GM12878 (cell line): ENCODE measurements at regions not wholly inside any gene's neighbourhood (a gene's known extent, or its start where the extent isn't known, plus 50 kb on each side); places are given as distances from the start of the nearest gene placed in this dataset.

Experiments used
- ATAC-seq: fragments of 200-7000 bp; cut with Tn5 transposase; 3 replicates; pipeline ENCODE4 v1.9.1; 2020; ENCODE audit warnings: mild to moderate bottlenecking, moderate library complexity
- BruUV-seq: library from RNA; stranded (reverse); fragments of 400-500 nt; replicated peaks from 2 replicates; lab custom pipeline; 2021; lab: Mats Ljungman, UMichigan
- CTCF ChIA-PET: fragments of 300-600 bp; sonication (Branson Sonifier 250); formaldehyde crosslinking; extraction: SDS; loops from one replicate; lab custom pipeline; 2021; ENCODE audit warnings: inconsistent platforms; lab: Yijun Ruan, JAX
- POLR2A ChIA-PET: fragments of 350-600 bp; formaldehyde crosslinking; extraction: SDS; loops from one replicate; lab custom pipeline; 2021; ENCODE audit warnings: inconsistent platforms; lab: Charles Lee
- RAD21 ChIA-PET: fragments of 300-600 bp; sonication (Branson Sonifier 250); formaldehyde crosslinking; loops from one replicate; lab custom pipeline; 2023; ENCODE audit warnings: antibody characterized with exemption; ENCODE audit not compliant: unreplicated experiment; lab: Charles Lee
- SMC1A ChIA-PET: fragments of 300-600 bp; sonication (Branson Sonifier 250); formaldehyde crosslinking; loops from one replicate; lab custom pipeline; 2023; ENCODE audit not compliant: unreplicated experiment, uncharacterized antibody; lab: Charles Lee
- DNase-seq: peaks from one replicate; pipeline ENCODE4 v3.0.0-alpha.2; 2011; ENCODE audit warnings: low read depth, low spot score
- FAIRE-seq: peaks from 3 replicates; lab custom pipeline; 2011; peaks lifted over from hg19 to GRCh38; lab: Jason Lieb, UNC
- H2AFZ ChIP-seq: 2 replicates; pipeline ENCODE4 v1.6.0; 2011; ENCODE audit warnings: low read depth, low read length, control low read depth; ENCODE audit not compliant: control insufficient read depth
- H3K27ac ChIP-seq: 2 replicates; pipeline ENCODE4 v1.5.1; 2011; ENCODE audit warnings: control low read depth; ENCODE audit not compliant: control insufficient read depth, insufficient read depth
- H3K27me3 ChIP-seq, 2 experiments: replicated peaks in 1 of 2; 2 replicates each; pipeline versions ENCODE4 v1.6.0 to v1.6.1; 2011; ENCODE audit warnings: low read length in 1 of 2; ENCODE audit not compliant: control insufficient read depth in 2 of 2, insufficient read depth in 2 of 2
- H3K36me3 ChIP-seq, 2 experiments: 2 replicates each; pipeline ENCODE4 v1.5.1; 2011; ENCODE audit warnings: low read length in 1 of 2; ENCODE audit not compliant: control insufficient read depth in 2 of 2, insufficient read depth in 2 of 2
- H3K4me1 ChIP-seq: 2 replicates; pipeline ENCODE4 v1.6.1; 2011; ENCODE audit warnings: mild to moderate bottlenecking, low read length, moderate library complexity, mixed read lengths; ENCODE audit not compliant: control insufficient read depth, insufficient read depth
- H3K4me2 ChIP-seq: 2 replicates; pipeline ENCODE4 v1.6.0; 2011; ENCODE audit warnings: control low read depth; ENCODE audit not compliant: control insufficient read depth, insufficient read depth
- H3K4me3 ChIP-seq: fragments of 200-600 bp; sonication (generic); 2 replicates; pipeline ENCODE4 v1.5.1; 2016
- H3K79me2 ChIP-seq: 2 replicates; pipeline ENCODE4 v1.6.0; 2011; ENCODE audit warnings: low read length; ENCODE audit not compliant: control insufficient read depth, insufficient read depth
- H3K9ac ChIP-seq: 2 replicates; pipeline ENCODE4 v1.8.0; 2011; ENCODE audit warnings: low read length, control low read depth, mixed read lengths; ENCODE audit not compliant: control insufficient read depth, insufficient read depth
- H3K9me3 ChIP-seq: replicated peaks from 3 replicates; pipeline ENCODE4 v1.5.1; 2011; ENCODE audit warnings: mild to moderate bottlenecking, low read length; ENCODE audit not compliant: control insufficient read depth, insufficient read depth
- H4K20me1 ChIP-seq: 2 replicates; pipeline ENCODE4 v1.6.0; 2011; ENCODE audit not compliant: control insufficient read depth, insufficient read depth
- GATAD2B ChIP-seq: fragments of 450-650 bp; conservative IDR thresholded peaks from 2 replicates; pipeline ENCODE4 v1.6.1; 2017; ENCODE audit warnings: low read depth, mild to moderate bottlenecking, moderate library complexity
- IKZF1 ChIP-seq: fragments of 450-650 bp; conservative IDR thresholded peaks from 2 replicates; pipeline ENCODE4 v1.6.1; 2017; ENCODE audit warnings: antibody characterized with exemption, mild to moderate bottlenecking
- IRF3 ChIP-seq: fragments of 450-650 bp; IDR thresholded peaks from 2 replicates; pipeline ENCODE4 v1.6.1; 2014; ENCODE audit warnings: mild to moderate bottlenecking
- MYC ChIP-seq: IDR thresholded peaks from 2 replicates; pipeline ENCODE4 v1.6.1; 2011; ENCODE audit warnings: mild to moderate bottlenecking, low read length, moderate library complexity, inconsistent platforms; ENCODE audit not compliant: insufficient read depth, insufficient replicate concordance, insufficient read length, severe bottlenecking
- NFXL1 ChIP-seq: fragments of 450-650 bp; IDR thresholded peaks from 2 replicates; pipeline ENCODE4 v1.6.1; 2017; ENCODE audit warnings: antibody characterized with exemption, mild to moderate bottlenecking, borderline replicate concordance
- NR2C1 ChIP-seq: fragments of 450-650 bp; IDR thresholded peaks from 2 replicates; pipeline ENCODE4 v1.6.1; 2017; ENCODE audit warnings: antibody characterized with exemption, mild to moderate bottlenecking, moderate library complexity
- POLR2AphosphoS5 ChIP-seq: IDR thresholded peaks from 2 replicates; pipeline ENCODE4 v1.6.1; 2011; ENCODE audit warnings: mild to moderate bottlenecking, low read length, inconsistent platforms
- RCOR1 ChIP-seq: conservative IDR thresholded peaks from 2 replicates; pipeline ENCODE4 v1.6.1; 2012; ENCODE audit warnings: low read depth, low read length, improper control_type of control experiment
- REST ChIP-seq: IDR thresholded peaks from 2 replicates; pipeline ENCODE4 v1.6.1; 2012; ENCODE audit warnings: mild to moderate bottlenecking, low read depth, low read length
- SREBF1 ChIP-seq: IDR thresholded peaks from 2 replicates; pipeline ENCODE4 v1.6.1; 2012; ENCODE audit warnings: mild to moderate bottlenecking, low read length
- USF1 ChIP-seq: IDR thresholded peaks from 2 replicates; pipeline ENCODE4 v1.6.1; 2011; ENCODE audit warnings: borderline replicate concordance, low read depth, mild to moderate bottlenecking, moderate library complexity, mixed read lengths, low read length; ENCODE audit not compliant: insufficient read depth; ENCODE audit errors: extremely low read length
- ZNF207 ChIP-seq: fragments of 450-650 bp; IDR thresholded peaks from 2 replicates; pipeline ENCODE4 v1.6.1; 2014; ENCODE audit warnings: antibody characterized with exemption, mild to moderate bottlenecking, borderline replicate concordance
- ZNF274 ChIP-seq: IDR thresholded peaks from one replicate; pipeline ENCODE4 v1.8.0; 2011; ENCODE audit not compliant: insufficient read length, insufficient read depth
- ZSCAN29 ChIP-seq: fragments of 450-650 bp; IDR thresholded peaks from 2 replicates; pipeline ENCODE4 v1.6.1; 2017; ENCODE audit warnings: mild to moderate bottlenecking, moderate library complexity
- WGBS: methylation state at CpG from one replicate; pipeline ENCODE4 v1.1.6; 2016; ENCODE audit warnings: low lambda C conversion rate; ENCODE audit not compliant: insufficient replicate concordance, insufficient coverage; ENCODE audit errors: missing lambda C conversion rate; 5-methylcytosine and 5-hydroxymethylcytosine counted together
- in situ Hi-C: fragments of 300-500 bp; cut with MboI; formaldehyde crosslinking; loops from 9 replicates; pipeline ENCODE4 v1.14.3; 2018; ENCODE audit warnings: mixed read lengths
- intact Hi-C: fragments of 100-400 bp; cut with micrococcal nuclease; formaldehyde crosslinking; loops from one replicate; pipeline ENCODE4 v1.14.2; 2022; ENCODE audit not compliant: unreplicated experiment

GRCh38 chr7:85471307-85471706 is 284.5 kb upstream of the SEMA3D start (continued):
- TF ChIP-seq GATAD2B: no peak
- no peak for TF ChIP-seq USF1
- TF ChIP-seq IRF3: no peak
- no peak for TF ChIP-seq ZNF207

GRCh38 chr7:85469446-85470010 is 282.7 kb upstream of the SEMA3D start:
- 9% methylated on average over 1 of the region's 1 CpG for WGBS
- H3K79me2 ChIP-seq: no peaks in the 10 kb centered on the region
- RAD21 ChIA-PET: no interaction called here
- ATAC-seq (no peak), DNase-seq (no peak), FAIRE-seq (no peak)
- POLR2A ChIA-PET: no interaction called here
- no peaks in the 10 kb centered on the region for H3K27me3 ChIP-seq
- no peaks in the 10 kb centered on the region for H4K20me1 ChIP-seq
- H3K36me3 ChIP-seq: no peaks in the 10 kb centered on the region
- in situ Hi-C loops: no loop called here
- no peak overlapping the region for H2AFZ ChIP-seq
- H3K4me3 ChIP-seq: no peak overlapping the region
- intact Hi-C loops: loop anchor here (5.0 to 10.0 kb wide), 2 partner anchors 285 to 427 kb away; partner anchors contain the start of gene SEMA3D
- SMC1A ChIA-PET: no interaction called here
- H3K9ac ChIP-seq: no peak overlapping the region
- no TSS peak for BruUV-seq
- CTCF ChIA-PET: no interaction called here
- no peak overlapping the region for H3K27ac ChIP-seq
- no peak overlapping the region for H3K4me2 ChIP-seq
- no peaks in the 10 kb centered on the region for H3K4me1 ChIP-seq
- no peaks in the 10 kb centered on the region for H3K9me3 ChIP-seq
- TF ChIP-seq POLR2AphosphoS5 (no peak), MYC (no peak), NFXL1 (no peak), ZSCAN29 (no peak), RCOR1 (no peak), REST (no peak), ZNF274 (no peak), SREBF1 (no peak), IKZF1 (no peak), NR2C1 (no peak)
